ENCODE measurements at regions not wholly inside any gene's neighbourhood (a gene's known extent, or its start where the extent isn't known, plus 50 kb on each side); places are given as distances from the start of the nearest gene placed in this dataset.

DNA sequence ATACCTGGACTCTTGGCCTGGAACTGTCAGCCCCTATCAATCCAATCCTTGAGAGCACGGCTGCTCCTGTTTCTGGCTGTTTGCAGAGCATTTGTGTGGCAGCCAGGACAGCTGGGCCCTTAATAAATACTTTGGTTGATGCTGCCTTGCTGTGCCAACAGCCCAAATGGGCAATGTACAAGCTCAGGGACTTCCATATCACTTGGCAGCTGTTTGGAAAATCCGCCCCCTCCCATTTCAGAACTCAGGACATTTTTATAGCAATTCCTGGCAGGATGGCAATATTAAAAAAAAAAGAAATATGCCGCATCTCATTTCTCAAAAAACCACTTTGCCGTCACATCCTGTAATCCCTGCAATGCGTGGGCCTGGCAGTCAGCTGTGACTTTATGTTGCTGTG lies 218.9 kb downstream of the HS3ST1 start:
- TF ChIP-seq, protein P1, sequence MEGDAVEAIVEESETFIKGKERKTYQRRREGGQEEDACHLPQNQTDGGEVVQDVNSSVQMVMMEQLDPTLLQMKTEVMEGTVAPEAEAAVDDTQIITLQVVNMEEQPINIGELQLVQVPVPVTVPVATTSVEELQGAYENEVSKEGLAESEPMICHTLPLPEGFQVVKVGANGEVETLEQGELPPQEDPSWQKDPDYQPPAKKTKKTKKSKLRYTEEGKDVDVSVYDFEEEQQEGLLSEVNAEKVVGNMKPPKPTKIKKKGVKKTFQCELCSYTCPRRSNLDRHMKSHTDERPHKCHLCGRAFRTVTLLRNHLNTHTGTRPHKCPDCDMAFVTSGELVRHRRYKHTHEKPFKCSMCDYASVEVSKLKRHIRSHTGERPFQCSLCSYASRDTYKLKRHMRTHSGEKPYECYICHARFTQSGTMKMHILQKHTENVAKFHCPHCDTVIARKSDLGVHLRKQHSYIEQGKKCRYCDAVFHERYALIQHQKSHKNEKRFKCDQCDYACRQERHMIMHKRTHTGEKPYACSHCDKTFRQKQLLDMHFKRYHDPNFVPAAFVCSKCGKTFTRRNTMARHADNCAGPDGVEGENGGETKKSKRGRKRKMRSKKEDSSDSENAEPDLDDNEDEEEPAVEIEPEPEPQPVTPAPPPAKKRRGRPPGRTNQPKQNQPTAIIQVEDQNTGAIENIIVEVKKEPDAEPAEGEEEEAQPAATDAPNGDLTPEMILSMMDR (tag by site-specific recombination; IDR thresholded peaks at IDR 0.05) = no peak
- TF ChIP-seq BCL11A (tag by site-specific recombination; IDR thresholded peaks at IDR 0.05; ENCODE audit: low read depth) (no peak), TCF7L2 (IDR thresholded peaks at IDR 0.05; ENCODE audit: borderline replicate concordance, low read depth, low read length) (no peak), REPIN1 (tag by site-specific recombination; IDR thresholded peaks at IDR 0.05; ENCODE audit: low read depth) (no peak), ZNF548 (tag by site-specific recombination; IDR thresholded peaks at IDR 0.05) (no peak), ZNF521 (tag by site-specific recombination; IDR thresholded peaks at IDR 0.05) (no peak), BCL11B (tag by site-specific recombination; IDR thresholded peaks at IDR 0.05; ENCODE audit: low read depth) (no peak), ZNF555 (tag by site-specific recombination; conservative IDR thresholded peaks at IDR 0.05) (no peak)
- TF ChIP-seq, protein P2, sequence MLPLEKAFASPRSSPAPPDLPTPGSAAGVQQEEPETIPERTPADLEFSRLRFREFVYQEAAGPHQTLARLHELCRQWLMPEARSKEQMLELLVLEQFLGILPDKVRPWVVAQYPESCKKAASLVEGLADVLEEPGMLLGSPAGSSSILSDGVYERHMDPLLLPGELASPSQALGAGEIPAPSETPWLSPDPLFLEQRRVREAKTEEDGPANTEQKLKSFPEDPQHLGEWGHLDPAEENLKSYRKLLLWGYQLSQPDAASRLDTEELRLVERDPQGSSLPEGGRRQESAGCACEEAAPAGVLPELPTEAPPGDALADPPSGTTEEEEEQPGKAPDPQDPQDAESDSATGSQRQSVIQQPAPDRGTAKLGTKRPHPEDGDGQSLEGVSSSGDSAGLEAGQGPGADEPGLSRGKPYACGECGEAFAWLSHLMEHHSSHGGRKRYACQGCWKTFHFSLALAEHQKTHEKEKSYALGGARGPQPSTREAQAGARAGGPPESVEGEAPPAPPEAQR (tag by site-specific recombination; IDR thresholded peaks at IDR 0.05) = no peak
